OCI-LY1 (cell line): ENCODE measurements at regions not wholly inside any gene's neighbourhood (a gene's known extent, or its start where the extent isn't known, plus 50 kb on each side); places are given as distances from the start of the nearest gene placed in this dataset.

Experiments
- H2AFZ ChIP-seq: fragments of 200-600 bp; sonication (generic), shearing (Covaris generic); 2 replicates; pipeline ENCODE4 v1.6.0; 2014; ENCODE audit warnings: antibody characterized with exemption, mild to moderate bottlenecking, low read length
- H3F3A ChIP-seq: fragments of 200-600 bp; sonication (generic), shearing (Covaris generic); 2 replicates; pipeline ENCODE4 v1.6.0; 2014; ENCODE audit warnings: mild to moderate bottlenecking, antibody characterized with exemption, low read length, moderate library complexity; ENCODE audit not compliant: insufficient read depth
- H3K27ac ChIP-seq: fragments of 200-600 bp; sonication (generic); 2 replicates; pipeline ENCODE4 v1.5.1; 2014; ENCODE audit warnings: low read length, mixed run types, mild to moderate bottlenecking, low read depth; ENCODE audit not compliant: poor library complexity, severe bottlenecking
- H3K27me3 ChIP-seq: fragments of 200-600 bp; sonication (generic); 2 replicates; pipeline ENCODE4 v1.6.0; 2014; ENCODE audit warnings: antibody characterized with exemption, mild to moderate bottlenecking, low read length, moderate library complexity; ENCODE audit not compliant: insufficient read depth
- H3K36me3 ChIP-seq: fragments of 200-600 bp; sonication (generic); 2 replicates; pipeline ENCODE4 v1.6.1; 2014; ENCODE audit warnings: mild to moderate bottlenecking, antibody characterized with exemption, low read length, moderate library complexity, mixed read lengths; ENCODE audit not compliant: insufficient read depth
- H3K4me1 ChIP-seq: fragments of 200-600 bp; sonication (generic); 2 replicates; pipeline ENCODE4 v1.5.1; 2014; ENCODE audit warnings: mild to moderate bottlenecking, low read length, moderate library complexity; ENCODE audit not compliant: insufficient read depth, severe bottlenecking
- H3K4me2 ChIP-seq: fragments of 200-600 bp; sonication (generic), shearing (Covaris generic); 2 replicates; pipeline ENCODE4 v1.6.1; 2014; ENCODE audit warnings: low read length
- H3K4me3 ChIP-seq: fragments of 200-600 bp; sonication (generic); 2 replicates; pipeline ENCODE4 v1.5.1; 2014; ENCODE audit warnings: low read length, low read depth, mild to moderate bottlenecking, mixed read lengths; ENCODE audit not compliant: poor library complexity, severe bottlenecking
- H3K79me2 ChIP-seq: fragments of 200-600 bp; shearing (Covaris generic); 2 replicates; pipeline ENCODE4 v1.6.1; 2016; ENCODE audit warnings: mixed run types, low read length, mixed read lengths; ENCODE audit not compliant: insufficient read depth
- H3K9ac ChIP-seq: fragments of 200-600 bp; sonication (generic), shearing (Covaris generic); 2 replicates; pipeline ENCODE4 v1.6.1; 2014; ENCODE audit warnings: mild to moderate bottlenecking, low read length, mixed read lengths
- H3K9me2 ChIP-seq: fragments of 200-600 bp; sonication (generic), shearing (Covaris generic); 2 replicates; pipeline ENCODE4 v1.6.1; 2014; ENCODE audit warnings: low read depth, mild to moderate bottlenecking, low read length, mixed read lengths
- H3K9me3 ChIP-seq: fragments of 200-600 bp; shearing (Covaris generic); 2 replicates; pipeline ENCODE4 v1.6.1; 2014; ENCODE audit warnings: low read length, mixed read lengths
- H4K20me1 ChIP-seq: fragments of 200-600 bp; sonication (generic), shearing (Covaris generic); 2 replicates; pipeline ENCODE4 v1.6.0; 2016; ENCODE audit warnings: mild to moderate bottlenecking, low read length; ENCODE audit not compliant: insufficient read depth
- CTCF ChIP-seq: fragments of 200-600 bp; sonication (generic), shearing (Covaris generic); IDR thresholded peaks from 2 replicates; pipeline ENCODE4 v1.5.1; 2017; ENCODE audit warnings: mild to moderate bottlenecking, antibody characterized with exemption, low read length, moderate library complexity, mixed read lengths
- EZH2 ChIP-seq: fragments of 200-600 bp; sonication (generic), shearing (Covaris generic); IDR thresholded peaks from 2 replicates; pipeline ENCODE4 v1.8.0; 2017; ENCODE audit warnings: borderline replicate concordance, mixed run types, mild to moderate bottlenecking, antibody characterized with exemption, low read length, moderate library complexity, mixed read lengths

GRCh38 chr5:24906689-24907088 is 261.9 kb upstream of the CDH10 start:
- no peak overlapping the region for H3K4me2 ChIP-seq

GRCh38 chr5:24904981-24905517 is 260.3 kb upstream of the CDH10 start:
- no peaks in the 10 kb centered on the region for H3F3A ChIP-seq
- no peaks in the 10 kb centered on the region for H4K20me1 ChIP-seq
- no peaks in the 10 kb centered on the region for H3K36me3 ChIP-seq
- H3K4me3 ChIP-seq = no peak overlapping the region
- H3K9ac ChIP-seq = no peak overlapping the region
- no peaks in the 10 kb centered on the region for H3K79me2 ChIP-seq
- H3K27ac ChIP-seq = no peak overlapping the region
- no peaks in the 10 kb centered on the region for H3K4me1 ChIP-seq
- no peak overlapping the region for H2AFZ ChIP-seq
- TF ChIP-seq EZH2 (no peak), CTCF (no peak)
- no peaks in the 10 kb centered on the region for H3K27me3 ChIP-seq
- H3K4me2 ChIP-seq = no peak overlapping the region
- H3K9me2 ChIP-seq = no peaks in the 10 kb centered on the region
- no peaks in the 10 kb centered on the region for H3K9me3 ChIP-seq

More at GRCh38 chr5:24906689-24907088, 261.9 kb upstream of the CDH10 start:
- H3K79me2 ChIP-seq = no peaks in the 10 kb centered on the region
- H3K36me3 ChIP-seq = no peaks in the 10 kb centered on the region
- H3F3A ChIP-seq = no peaks in the 10 kb centered on the region
- H4K20me1 ChIP-seq = no peaks in the 10 kb centered on the region
- no peaks in the 10 kb centered on the region for H3K9me3 ChIP-seq
- no peak overlapping the region for H3K27ac ChIP-seq
- H3K27me3 ChIP-seq = no peaks in the 10 kb centered on the region
- H3K9ac ChIP-seq = no peak overlapping the region
- TF ChIP-seq EZH2 = no peak
- TF ChIP-seq CTCF = no peak
- no peak overlapping the region for H2AFZ ChIP-seq
- no peaks in the 10 kb centered on the region for H3K4me1 ChIP-seq
- H3K4me3 ChIP-seq = no peak overlapping the region
- H3K9me2 ChIP-seq = no peaks in the 10 kb centered on the region

- no peak overlapping the region for H3K4me3 ChIP-seq
- H3K9me3 ChIP-seq = no peaks in the 10 kb centered on the region
- H3F3A ChIP-seq = no peaks in the 10 kb centered on the region
- no peaks in the 10 kb centered on the region for H4K20me1 ChIP-seq
- H3K36me3 ChIP-seq = no peaks in the 10 kb centered on the region
- no peak overlapping the region for H3K4me2 ChIP-seq
- H3K4me1 ChIP-seq = no peaks in the 10 kb centered on the region
- H2AFZ ChIP-seq = no peak overlapping the region
- H3K9ac ChIP-seq = no peak overlapping the region
- TF ChIP-seq CTCF = no peak
- no peak for TF ChIP-seq EZH2
- no peak overlapping the region for H3K27ac ChIP-seq
- H3K79me2 ChIP-seq = no peaks in the 10 kb centered on the region
- H3K27me3 ChIP-seq = no peaks in the 10 kb centered on the region
- H3K9me2 ChIP-seq = no peaks in the 10 kb centered on the region
These were observed 254.4 kb upstream of the CDH10 start for GRCh38 chr5:24899180-24899579.
